ENCODE measurements at regions not wholly inside any gene's neighbourhood (a gene's known extent, or its start where the extent isn't known, plus 50 kb on each side); places are given as distances from the start of the nearest gene placed in this dataset.

DNA sequence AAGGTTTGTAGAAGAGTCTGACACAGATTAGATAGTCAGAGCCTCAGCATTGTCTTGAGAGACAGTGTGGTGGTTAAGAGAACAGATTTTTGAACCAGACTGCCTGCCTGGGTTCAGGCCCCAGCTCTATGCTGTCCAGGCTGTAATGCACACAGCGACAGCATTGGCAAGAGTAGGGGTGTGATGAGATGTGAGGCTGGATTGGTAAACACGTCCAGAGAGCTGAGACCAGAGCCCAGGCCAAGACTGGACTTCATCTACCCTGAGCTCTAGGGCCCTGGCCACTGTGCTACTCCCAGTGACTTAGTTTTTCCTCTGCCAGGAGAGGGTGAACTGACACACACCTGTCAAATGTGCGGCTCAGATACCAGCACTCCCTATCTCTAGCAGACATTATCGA is 360.4 kb downstream of the RPS24 start:
- TF ChIP-seq, protein P1, sequence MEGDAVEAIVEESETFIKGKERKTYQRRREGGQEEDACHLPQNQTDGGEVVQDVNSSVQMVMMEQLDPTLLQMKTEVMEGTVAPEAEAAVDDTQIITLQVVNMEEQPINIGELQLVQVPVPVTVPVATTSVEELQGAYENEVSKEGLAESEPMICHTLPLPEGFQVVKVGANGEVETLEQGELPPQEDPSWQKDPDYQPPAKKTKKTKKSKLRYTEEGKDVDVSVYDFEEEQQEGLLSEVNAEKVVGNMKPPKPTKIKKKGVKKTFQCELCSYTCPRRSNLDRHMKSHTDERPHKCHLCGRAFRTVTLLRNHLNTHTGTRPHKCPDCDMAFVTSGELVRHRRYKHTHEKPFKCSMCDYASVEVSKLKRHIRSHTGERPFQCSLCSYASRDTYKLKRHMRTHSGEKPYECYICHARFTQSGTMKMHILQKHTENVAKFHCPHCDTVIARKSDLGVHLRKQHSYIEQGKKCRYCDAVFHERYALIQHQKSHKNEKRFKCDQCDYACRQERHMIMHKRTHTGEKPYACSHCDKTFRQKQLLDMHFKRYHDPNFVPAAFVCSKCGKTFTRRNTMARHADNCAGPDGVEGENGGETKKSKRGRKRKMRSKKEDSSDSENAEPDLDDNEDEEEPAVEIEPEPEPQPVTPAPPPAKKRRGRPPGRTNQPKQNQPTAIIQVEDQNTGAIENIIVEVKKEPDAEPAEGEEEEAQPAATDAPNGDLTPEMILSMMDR (IDR thresholded peaks at IDR 0.05; ENCODE audit: insufficient read depth, low read depth, low read length, missing control alignments) = no peak
- no peak overlapping the region for H3K4me3 ChIP-seq (ENCODE audit: low read depth, low read length)
- no peak for DNase-seq (ENCODE audit: low read depth)

DNA sequence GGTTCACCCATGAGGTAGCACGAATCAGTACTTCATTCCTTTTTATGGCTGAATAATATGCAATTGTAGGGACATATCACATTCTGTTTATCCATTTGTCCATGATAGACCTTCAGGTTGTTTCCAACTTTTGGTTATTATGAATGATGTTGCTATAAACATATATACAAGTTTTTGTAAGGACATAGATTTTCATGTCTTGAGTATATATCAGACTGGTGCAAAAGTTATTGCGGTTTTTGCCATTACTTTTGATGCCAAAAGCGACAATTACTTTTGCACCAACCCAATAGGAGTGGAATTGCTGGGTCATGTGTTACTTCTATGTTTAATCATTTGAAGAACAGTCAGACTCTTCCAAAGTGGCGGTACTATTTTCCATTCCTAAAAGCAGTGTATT is 361.5 kb downstream of the RPS24 start:
- TF ChIP-seq, protein P1 (IDR thresholded peaks at IDR 0.05; ENCODE audit: insufficient read depth, low read depth, low read length, missing control alignments) = no peak

DNA sequence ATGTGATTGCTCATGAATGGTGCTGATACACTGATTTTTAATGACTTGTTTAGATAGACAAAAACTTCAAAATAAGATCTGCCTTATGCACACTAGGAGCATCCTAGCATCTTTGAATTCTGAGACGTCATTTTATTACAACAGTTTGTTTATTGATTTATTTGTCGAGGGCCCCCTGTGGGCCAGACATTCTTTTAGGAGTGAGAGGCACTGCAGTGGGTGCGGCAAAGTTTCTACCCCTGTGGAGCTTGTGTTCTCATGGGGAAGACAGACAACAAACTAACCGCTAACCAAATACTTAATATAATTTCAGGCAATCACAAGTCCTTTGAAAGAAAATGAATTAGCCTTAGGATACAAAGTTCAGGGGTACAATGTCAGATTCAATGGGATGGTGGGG is 363.1 kb downstream of the RPS24 start:
- DNase-seq (ENCODE audit: low read depth) = no peak
- TF ChIP-seq, protein P1 (IDR thresholded peaks at IDR 0.05; ENCODE audit: insufficient read depth, low read depth, low read length, missing control alignments) = no peak
- H3K4me3 ChIP-seq (ENCODE audit: low read depth, low read length) = no peak overlapping the region

More for the DNA sequence above, 361.5 kb downstream of the RPS24 start:
- no peak overlapping the region for H3K4me3 ChIP-seq (ENCODE audit: low read depth, low read length)
- DNase-seq (ENCODE audit: low read depth) = no peak

DNA sequence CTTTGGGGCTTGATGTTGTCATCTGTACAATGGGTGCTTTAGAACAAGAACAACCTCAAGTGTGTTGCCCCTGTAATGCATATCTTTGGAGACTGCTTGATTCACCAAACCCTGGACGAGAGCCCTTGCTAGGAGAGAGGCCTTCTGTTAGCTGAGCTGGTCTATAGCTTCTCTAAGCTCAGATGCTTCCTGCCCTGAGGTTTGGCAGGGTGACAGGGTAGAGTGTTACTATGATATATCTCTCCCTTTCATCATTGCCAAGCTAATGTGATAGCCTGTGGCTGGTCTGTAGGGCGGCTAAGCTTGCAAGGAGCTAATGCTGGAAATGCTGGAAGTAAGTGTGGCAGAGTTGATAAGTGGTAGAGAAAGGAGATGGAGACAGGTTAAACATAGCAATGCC is 364.1 kb downstream of the RPS24 start:
- DNase-seq (ENCODE audit: low read depth) = no peak
- TF ChIP-seq, protein P1 (IDR thresholded peaks at IDR 0.05; ENCODE audit: insufficient read depth, low read depth, low read length, missing control alignments) = no peak

DNA sequence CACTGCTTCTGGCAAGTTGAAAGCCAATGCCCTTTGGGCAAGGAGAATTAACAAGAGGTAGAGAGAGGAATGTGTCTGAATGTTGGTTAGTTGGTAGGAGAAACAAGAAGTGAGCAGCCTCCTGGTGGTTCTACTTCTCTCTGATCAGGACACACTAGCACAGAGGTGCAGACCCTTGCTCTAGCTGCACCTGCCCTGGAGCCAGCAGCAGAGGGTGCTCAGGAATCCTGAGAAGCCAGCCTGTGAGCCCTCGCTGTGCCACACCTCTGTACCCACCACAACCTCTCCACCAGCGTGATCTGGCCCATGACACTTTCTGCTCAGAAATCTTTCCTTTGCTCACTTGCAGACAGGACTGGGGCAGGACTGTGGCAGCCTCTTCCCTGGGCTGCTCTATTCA is 364.7 kb downstream of the RPS24 start:
- DNase-seq (ENCODE audit: low read depth) = no peak
- TF ChIP-seq, protein P1 (IDR thresholded peaks at IDR 0.05; ENCODE audit: insufficient read depth, low read depth, low read length, missing control alignments) = no peak
- H3K4me3 ChIP-seq (ENCODE audit: low read depth, low read length) = no peak overlapping the region

More for the DNA sequence above, 364.1 kb downstream of the RPS24 start:
- no peak overlapping the region for H3K4me3 ChIP-seq (ENCODE audit: low read depth, low read length)

DNA sequence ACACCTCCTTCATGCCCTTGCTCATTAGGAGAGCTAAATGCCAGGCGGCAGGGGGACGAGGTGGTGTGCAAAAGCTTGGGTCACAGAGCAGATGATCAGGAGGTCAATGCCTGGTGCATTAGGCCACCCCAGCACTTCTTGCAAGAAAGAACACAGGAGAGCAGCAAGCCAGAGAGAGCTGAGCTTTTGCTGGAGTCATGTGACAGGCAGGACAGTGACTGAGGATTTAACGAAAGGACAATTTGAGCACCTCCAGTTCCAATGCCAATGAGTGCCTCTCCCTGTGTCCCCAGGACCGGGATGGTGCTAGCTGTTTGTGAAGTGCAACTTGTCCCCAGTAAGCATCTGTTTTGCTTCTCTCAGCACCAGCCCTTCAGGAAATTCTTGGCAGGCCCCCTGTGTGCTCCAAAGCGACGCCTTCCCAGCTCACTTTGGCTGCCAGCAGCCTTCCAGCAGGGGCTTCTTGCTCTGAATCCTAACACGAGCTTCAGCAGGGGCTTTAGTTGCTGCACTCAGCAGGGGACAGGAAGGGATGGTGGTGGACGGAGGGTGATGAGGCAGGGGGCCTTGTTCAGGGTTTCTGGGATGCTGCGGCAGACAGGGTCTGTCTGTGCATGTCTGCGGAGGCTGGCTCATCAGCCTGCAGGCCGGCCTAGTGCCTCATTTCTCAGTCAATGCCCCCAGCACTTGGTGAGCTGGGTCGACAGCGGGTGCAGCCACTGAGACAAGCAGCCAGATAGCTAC is 368.1 kb downstream of the RPS24 start:
- DNase-seq (ENCODE audit: low read depth) = no peak
- no peak overlapping the region for H3K4me3 ChIP-seq (ENCODE audit: low read depth, low read length)
- TF ChIP-seq, protein P1 (IDR thresholded peaks at IDR 0.05; ENCODE audit: insufficient read depth, low read depth, low read length, missing control alignments) = no peak

DNA sequence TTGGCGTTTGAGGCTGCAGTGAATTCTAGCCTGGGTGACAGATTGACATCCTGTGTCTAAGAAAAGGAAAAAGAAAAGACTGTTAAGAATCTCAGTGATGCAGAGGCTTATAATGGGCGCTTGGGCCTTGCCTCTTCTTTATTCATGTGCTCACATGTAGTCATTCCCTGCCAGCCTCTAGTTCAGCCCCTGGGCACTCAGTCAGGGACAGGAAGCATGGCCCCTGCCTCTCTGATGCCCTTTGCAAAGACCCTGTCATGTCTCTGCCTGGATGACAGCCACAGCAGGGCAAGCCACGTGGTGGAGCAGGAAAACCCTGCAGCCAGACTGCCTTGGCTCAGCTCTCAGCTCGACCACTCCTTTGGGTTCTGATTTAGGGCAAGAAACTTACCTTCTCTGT is 368.9 kb downstream of the RPS24 start:
- no peak for DNase-seq (ENCODE audit: low read depth)
- TF ChIP-seq, protein P1 (IDR thresholded peaks at IDR 0.05; ENCODE audit: insufficient read depth, low read depth, low read length, missing control alignments) = no peak
- no peak overlapping the region for H3K4me3 ChIP-seq (ENCODE audit: low read depth, low read length)

All from GM12865 (cell line).